SK-N-SH (cell line): ENCODE measurements at regions not wholly inside any gene's neighbourhood (a gene's known extent, or its start where the extent isn't known, plus 50 kb on each side); places are given as distances from the start of the nearest gene placed in this dataset.

Experiments
- CTCF ChIP-seq: fragments of 200-600 bp; sonication (generic); IDR thresholded peaks from 2 replicates; pipeline ENCODE4 v1.6.1; 2017; ENCODE audit warnings: antibody characterized with exemption, mild to moderate bottlenecking, moderate library complexity
- ELF1 ChIP-seq: IDR thresholded peaks from 2 replicates; pipeline ENCODE4 v1.4.0; 2012
- EP300 ChIP-seq, 2 experiments: IDR thresholded peaks; 2 replicates each; pipeline versions ENCODE4 v1.4.0 to v1.6.1; 2012; ENCODE audit warnings: borderline replicate concordance in 1 of 2, low read depth in 1 of 2, low read length in 1 of 2
- FOXM1 ChIP-seq: IDR thresholded peaks from 2 replicates; pipeline ENCODE4 v1.4.0; 2012; ENCODE audit warnings: low read depth, mild to moderate bottlenecking
- MEF2A ChIP-seq: IDR thresholded peaks from 2 replicates; pipeline ENCODE4 v1.4.0; 2012; ENCODE audit warnings: low read depth, borderline replicate concordance
- POLR2AphosphoS5 ChIP-seq: IDR thresholded peaks from 2 replicates; pipeline ENCODE4 v1.6.1; 2012; ENCODE audit warnings: low read depth, low read length
- RAD21 ChIP-seq: IDR thresholded peaks from 2 replicates; pipeline ENCODE4 v1.6.1; 2012; ENCODE audit warnings: mild to moderate bottlenecking, low read length
- RCOR1 ChIP-seq: fragments of 150-350 bp; IDR thresholded peaks from 2 replicates; pipeline ENCODE4 v1.6.1; 2017; ENCODE audit warnings: antibody characterized with exemption, low read length
- RFX5 ChIP-seq: IDR thresholded peaks from 2 replicates; pipeline ENCODE4 v1.6.1; 2012; ENCODE audit warnings: mild to moderate bottlenecking, improper control_type of control experiment, low read length
- SIN3A ChIP-seq: IDR thresholded peaks from 2 replicates; pipeline ENCODE4 v1.6.1; 2012; ENCODE audit warnings: low read depth, mild to moderate bottlenecking, low read length, moderate library complexity, borderline replicate concordance
- USF2 ChIP-seq: fragments of 150-350 bp; IDR thresholded peaks from 2 replicates; pipeline ENCODE4 v1.6.1; 2017; ENCODE audit warnings: antibody characterized with exemption, low read length, low read depth, borderline replicate concordance
- YY1 ChIP-seq: IDR thresholded peaks from 2 replicates; pipeline ENCODE4 v1.4.0; 2012; ENCODE audit warnings: low read depth, mild to moderate bottlenecking
- TF ChIP-seq, protein P1 (sequence below): IDR thresholded peaks from 2 replicates; pipeline ENCODE4 v1.4.0; 2012; ENCODE audit warnings: low read depth, borderline replicate concordance

DNA sequence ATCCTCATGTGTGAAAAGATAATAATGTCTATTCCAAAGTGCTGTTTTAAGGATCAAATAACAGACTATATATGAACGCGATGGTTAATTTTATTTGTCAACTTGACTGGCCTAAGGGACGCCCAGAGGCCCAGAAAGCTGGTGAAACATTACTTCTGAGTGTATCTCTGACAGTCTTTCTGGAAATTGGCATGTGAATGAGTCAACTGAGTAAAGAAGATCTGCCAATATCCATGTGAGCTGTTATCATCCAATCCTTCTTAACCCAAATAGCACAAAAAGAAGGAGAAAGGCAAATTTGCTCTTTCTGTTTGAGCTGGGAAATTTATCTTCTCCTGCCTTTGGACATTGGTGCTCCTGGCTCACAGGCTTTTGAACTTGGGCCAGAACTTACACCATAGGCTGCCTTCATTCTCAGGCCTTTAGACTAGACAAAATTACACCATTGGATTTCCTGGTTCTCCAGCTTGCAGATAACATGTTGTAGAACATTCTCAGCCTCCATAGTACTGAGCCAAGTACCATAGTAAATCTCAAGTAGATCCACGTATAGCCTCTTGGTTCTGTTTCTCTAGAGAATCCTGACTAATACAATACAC, 114.7 kb upstream of the DOCK10 start:
- TF ChIP-seq EP300 (IDR thresholded peaks at IDR 0.05; ENCODE audit: borderline replicate concordance in 1 of 2, low read depth in 1 of 2, low read length in 1 of 2) (no peak), MEF2A (no peak), CTCF (no peak), RCOR1 (no peak), ELF1 (no peak), POLR2AphosphoS5 (no peak), YY1 (no peak), FOXM1 (no peak), USF2 (no peak), RAD21 (no peak), RFX5 (no peak), SIN3A (no peak)
- TF ChIP-seq, protein P1, sequence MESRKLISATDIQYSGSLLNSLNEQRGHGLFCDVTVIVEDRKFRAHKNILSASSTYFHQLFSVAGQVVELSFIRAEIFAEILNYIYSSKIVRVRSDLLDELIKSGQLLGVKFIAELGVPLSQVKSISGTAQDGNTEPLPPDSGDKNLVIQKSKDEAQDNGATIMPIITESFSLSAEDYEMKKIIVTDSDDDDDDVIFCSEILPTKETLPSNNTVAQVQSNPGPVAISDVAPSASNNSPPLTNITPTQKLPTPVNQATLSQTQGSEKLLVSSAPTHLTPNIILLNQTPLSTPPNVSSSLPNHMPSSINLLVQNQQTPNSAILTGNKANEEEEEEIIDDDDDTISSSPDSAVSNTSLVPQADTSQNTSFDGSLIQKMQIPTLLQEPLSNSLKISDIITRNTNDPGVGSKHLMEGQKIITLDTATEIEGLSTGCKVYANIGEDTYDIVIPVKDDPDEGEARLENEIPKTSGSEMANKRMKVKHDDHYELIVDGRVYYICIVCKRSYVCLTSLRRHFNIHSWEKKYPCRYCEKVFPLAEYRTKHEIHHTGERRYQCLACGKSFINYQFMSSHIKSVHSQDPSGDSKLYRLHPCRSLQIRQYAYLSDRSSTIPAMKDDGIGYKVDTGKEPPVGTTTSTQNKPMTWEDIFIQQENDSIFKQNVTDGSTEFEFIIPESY = no peak
